Activated naive CD8-positive, alpha-beta T cell treated with anti-CD3 and anti-CD28 coated beads for 36 hours (primary cell): ENCODE measurements at regions not wholly inside any gene's neighbourhood (a gene's known extent, or its start where the extent isn't known, plus 50 kb on each side); places are given as distances from the start of the nearest gene placed in this dataset.
"Not testable (repeated sequence)": the region's sequence is repeated elsewhere in the genome, so short reads cannot be mapped to it uniquely, and the experiment has no call there.

ENCODE experiments used
- DNase-seq: peaks from one replicate; pipeline ENCODE4 v3.0.0; 2021
- H3K27ac Mint-ChIP-seq: one replicate; pipeline ENCODE4 v1.8.0; 2022; ENCODE audit warnings: mild to moderate bottlenecking, moderate library complexity, mixed read lengths
- H3K27me3 Mint-ChIP-seq: one replicate; pipeline ENCODE4 v1.8.0; 2022; ENCODE audit warnings: mild to moderate bottlenecking, mixed read lengths
- H3K36me3 Mint-ChIP-seq: one replicate; pipeline ENCODE4 v1.8.0; 2021; ENCODE audit warnings: mild to moderate bottlenecking, mixed read lengths
- H3K4me1 Mint-ChIP-seq: one replicate; pipeline ENCODE4 v1.8.0; 2021; ENCODE audit warnings: mixed read lengths
- H3K4me3 Mint-ChIP-seq: one replicate; pipeline ENCODE4 v1.8.0; 2022; ENCODE audit warnings: mild to moderate bottlenecking, moderate library complexity, mixed read lengths
- H3K9me3 Mint-ChIP-seq: one replicate; pipeline ENCODE4 v1.8.0; 2022; ENCODE audit warnings: mixed read lengths

DNA sequence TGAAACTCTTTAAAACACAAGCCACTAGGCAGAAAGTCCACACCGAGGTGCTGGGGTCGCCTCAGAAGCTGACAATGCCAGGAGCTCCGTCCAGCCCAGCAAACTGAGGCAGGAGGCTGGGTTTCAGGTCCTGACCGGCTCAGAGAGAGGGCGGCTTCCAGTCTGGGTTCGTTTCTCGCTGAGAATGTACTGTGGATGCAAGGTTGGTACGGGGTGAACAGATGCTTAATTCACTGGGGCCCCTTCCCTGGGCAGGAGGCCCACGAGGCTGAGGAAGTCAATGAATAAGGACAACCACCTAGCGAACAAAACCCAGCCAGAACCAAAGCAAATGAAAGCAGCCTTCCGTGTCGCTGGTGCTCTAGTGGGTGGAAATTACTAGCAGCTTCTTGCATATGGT lies 142.0 kb downstream of the RTP5 start:
- H3K27me3 Mint-ChIP-seq: no peaks in the 10 kb centered on the region
- H3K4me1 Mint-ChIP-seq: peaks cover 10% of the 10 kb centered on the region
- H3K4me3 Mint-ChIP-seq: no peak overlapping the region
- DNase-seq: no peak
- no peaks in the 10 kb centered on the region for H3K9me3 Mint-ChIP-seq
- H3K27ac Mint-ChIP-seq: no peak overlapping the region
- no peaks in the 10 kb centered on the region for H3K36me3 Mint-ChIP-seq

DNA sequence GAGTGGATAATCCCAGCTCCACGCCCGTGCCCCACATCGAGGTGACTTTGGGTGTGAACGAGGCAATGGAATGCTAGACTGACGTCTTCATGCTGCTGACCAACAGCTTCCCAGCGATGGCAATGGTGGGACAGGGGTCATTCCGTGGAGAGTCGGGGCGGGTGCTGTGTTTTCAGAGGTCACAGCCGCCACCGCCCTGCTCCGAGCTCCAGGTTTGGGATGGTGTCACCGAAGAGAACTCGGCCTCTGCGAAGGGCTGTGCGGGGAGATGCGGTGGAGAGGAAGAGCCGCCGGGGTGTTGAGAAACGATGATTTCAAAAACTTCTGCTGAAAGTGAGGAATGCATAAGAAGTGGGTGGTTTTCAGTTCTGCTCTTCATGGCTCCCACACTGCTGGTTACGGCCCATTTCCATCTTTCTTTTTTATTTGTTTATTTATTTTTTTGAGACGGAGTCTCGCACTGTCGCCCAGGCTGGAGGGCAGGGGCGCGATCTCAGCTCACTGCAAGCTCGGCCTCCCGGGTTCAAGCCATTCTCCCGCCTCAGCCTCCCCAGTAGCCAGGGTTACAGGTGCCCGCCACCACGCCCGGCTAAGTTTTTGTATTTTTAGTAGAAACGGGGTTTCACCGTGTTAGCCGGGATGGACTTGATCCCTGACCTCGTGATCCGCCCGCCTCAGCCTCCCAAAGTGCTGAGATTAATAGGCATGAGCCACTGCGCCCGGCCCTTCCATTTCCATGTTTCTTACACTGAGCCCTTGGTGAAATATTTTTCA lies 142.6 kb downstream of the RTP5 start:
- Mint-ChIP-seq H3K4me3 (no peak overlapping the region), H3K36me3 (no peaks in the 10 kb centered on the region), H3K27me3 (no peaks in the 10 kb centered on the region), H3K27ac (no peak overlapping the region), H3K4me1 (peaks cover 10% of the 10 kb centered on the region), H3K9me3 (no peaks in the 10 kb centered on the region)
- no peak for DNase-seq

- no peak for DNase-seq
- no peaks in the 10 kb centered on the region for H3K9me3 Mint-ChIP-seq
- no peak overlapping the region for H3K4me3 Mint-ChIP-seq
- no peaks in the 10 kb centered on the region for H3K27me3 Mint-ChIP-seq
- H3K36me3 Mint-ChIP-seq: no peaks in the 10 kb centered on the region
- no peak overlapping the region for H3K27ac Mint-ChIP-seq
- peaks cover 10% of the 10 kb centered on the region for H3K4me1 Mint-ChIP-seq
These were observed 143.6 kb downstream of the RTP5 start for GRCh38 chr2:242012956-242013764.

DNA sequence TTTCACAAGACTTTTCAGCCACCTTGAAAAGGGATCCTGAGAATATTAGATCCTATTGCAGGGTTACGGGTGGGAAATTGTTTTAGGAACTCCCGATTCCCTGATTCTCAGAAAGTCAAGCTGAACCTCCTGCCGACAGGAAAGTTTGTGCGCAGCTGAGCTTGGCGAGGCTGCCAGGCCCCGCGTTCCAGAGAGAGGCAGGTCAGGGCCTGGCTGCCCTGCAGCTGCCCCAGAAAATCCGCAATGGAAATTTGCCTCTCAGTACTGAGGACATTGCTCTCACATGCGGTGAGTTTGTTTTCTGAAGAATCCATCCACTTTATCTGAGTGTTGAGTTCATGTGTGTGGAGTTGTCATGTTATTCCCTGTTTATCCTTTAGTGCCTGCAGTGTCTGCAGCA lies 144.2 kb downstream of the RTP5 start:
- Mint-ChIP-seq H3K27ac (no peak overlapping the region), H3K9me3 (no peaks in the 10 kb centered on the region), H3K36me3 (no peaks in the 10 kb centered on the region), H3K4me1 (peaks cover 10% of the 10 kb centered on the region), H3K4me3 (no peak overlapping the region), H3K27me3 (no peaks in the 10 kb centered on the region)
- DNase-seq: no peak

- DNase-seq: no peak
- no peak overlapping the region for H3K4me3 Mint-ChIP-seq
- H3K4me1 Mint-ChIP-seq: peaks cover 10% of the 10 kb centered on the region
- H3K36me3 Mint-ChIP-seq: no peaks in the 10 kb centered on the region
- H3K27me3 Mint-ChIP-seq: no peaks in the 10 kb centered on the region
- peaks cover 1% of the 10 kb centered on the region for H3K9me3 Mint-ChIP-seq
- no peak overlapping the region for H3K27ac Mint-ChIP-seq
These were observed 145.9 kb downstream of the RTP5 start for GRCh38 chr2:242015108-242016065.

GRCh38 chr2:242017086-242017485 lies 147.6 kb downstream of the RTP5 start:
- H3K36me3 Mint-ChIP-seq: peaks cover 2% of the 10 kb centered on the region
- peaks cover 5% of the 10 kb centered on the region for H3K9me3 Mint-ChIP-seq
- no peak overlapping the region for H3K4me3 Mint-ChIP-seq
- H3K4me1 Mint-ChIP-seq: no peaks in the 10 kb centered on the region
- no peak for DNase-seq
- no peaks in the 10 kb centered on the region for H3K27me3 Mint-ChIP-seq
- no peak overlapping the region for H3K27ac Mint-ChIP-seq

DNA sequence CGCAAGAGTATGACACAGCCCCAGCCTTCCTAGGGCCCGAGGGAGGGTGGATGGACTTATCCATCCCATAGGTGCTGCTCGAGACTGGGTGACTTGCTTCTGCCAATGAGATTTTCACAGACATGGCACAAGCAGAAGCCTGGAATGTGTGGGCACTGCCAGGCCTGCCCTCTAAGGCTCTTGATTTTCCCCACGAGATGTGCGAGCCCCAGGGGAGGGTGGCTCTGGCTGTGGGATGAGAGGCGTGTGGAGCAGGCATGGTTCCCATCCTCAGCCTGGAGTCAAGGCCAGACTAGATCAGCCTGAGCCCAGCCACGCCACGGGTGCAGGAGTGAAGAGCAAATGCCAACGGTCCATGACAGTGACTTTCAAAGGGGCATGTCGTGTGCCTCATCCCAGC lies 148.9 kb downstream of the RTP5 start:
- not testable (repeated sequence) for H3K4me1 Mint-ChIP-seq, H3K27ac Mint-ChIP-seq, H3K27me3 Mint-ChIP-seq, H3K9me3 Mint-ChIP-seq, H3K36me3 Mint-ChIP-seq, H3K4me3 Mint-ChIP-seq, DNase-seq

DNA sequence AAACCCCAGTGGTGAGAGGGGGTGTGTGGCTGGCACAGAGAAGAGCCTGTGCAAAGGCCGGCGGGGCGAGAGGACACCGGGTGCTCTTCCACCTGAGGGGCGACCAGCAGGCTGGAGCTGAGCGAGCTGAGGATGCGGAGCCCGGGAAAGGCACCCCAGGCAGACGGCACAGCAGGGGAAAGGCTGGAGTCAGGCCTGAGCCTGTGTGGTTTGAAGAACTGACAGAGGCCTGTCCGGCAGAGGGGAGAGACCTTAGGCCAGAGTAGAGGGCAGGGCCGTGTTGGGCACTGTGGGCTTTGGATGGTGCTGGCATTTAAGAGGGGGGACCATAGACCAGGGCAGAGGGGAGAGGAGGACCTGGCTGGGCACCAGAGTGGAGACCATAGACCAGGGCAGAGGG lies 149.8 kb downstream of the RTP5 start:
- H3K4me1 Mint-ChIP-seq: no peaks in the 10 kb centered on the region
- peaks cover 5% of the 10 kb centered on the region for H3K9me3 Mint-ChIP-seq
- no peak for DNase-seq
- peaks cover 2% of the 10 kb centered on the region for H3K36me3 Mint-ChIP-seq
- no peak overlapping the region for H3K27ac Mint-ChIP-seq
- H3K4me3 Mint-ChIP-seq: no peak overlapping the region
- no peaks in the 10 kb centered on the region for H3K27me3 Mint-ChIP-seq

DNA sequence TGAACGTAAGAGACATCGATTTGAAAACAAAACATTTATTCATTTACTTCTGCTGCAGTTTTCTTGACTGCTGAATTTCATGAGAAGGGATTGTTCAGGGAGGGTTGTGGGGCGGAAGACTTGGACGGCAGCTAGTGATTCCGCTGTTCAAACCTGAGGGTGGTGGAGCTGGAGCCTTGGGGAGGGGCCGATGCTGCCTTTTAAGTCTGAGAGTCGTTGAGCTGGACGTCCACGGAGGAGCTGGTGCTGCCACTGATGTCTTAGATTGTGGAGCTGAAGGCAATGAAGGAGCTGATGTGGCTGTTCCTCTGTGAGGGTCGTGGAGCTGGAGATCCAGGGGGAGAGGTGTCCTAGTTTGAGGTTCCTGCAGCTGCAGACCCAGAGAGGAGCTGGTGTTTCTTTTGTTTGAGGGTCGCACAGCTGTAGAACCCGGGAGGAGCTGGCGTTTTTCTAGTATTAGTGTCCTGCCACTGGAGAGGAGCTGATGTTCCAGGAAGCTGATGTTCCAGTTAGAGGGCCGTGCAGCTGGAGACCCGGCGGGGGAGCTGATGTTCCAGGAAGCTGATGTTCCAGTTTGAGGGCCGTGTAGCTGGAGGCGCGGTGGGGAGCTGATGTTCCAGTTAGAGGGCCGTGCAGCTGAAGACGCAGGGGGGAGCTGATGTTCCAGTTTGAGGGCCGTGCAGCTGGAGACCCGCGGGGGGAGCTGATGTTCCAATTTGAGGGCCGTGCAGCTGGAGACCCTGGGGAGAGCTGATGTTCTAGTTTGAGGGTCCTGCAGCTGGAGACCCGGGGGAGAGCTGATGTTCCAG lies 150.9 kb downstream of the RTP5 start:
- DNase-seq: no peak
- H3K4me1 Mint-ChIP-seq: no peaks in the 10 kb centered on the region
- no peak overlapping the region for H3K4me3 Mint-ChIP-seq
- peaks cover 6% of the 10 kb centered on the region for H3K9me3 Mint-ChIP-seq
- H3K27me3 Mint-ChIP-seq: no peaks in the 10 kb centered on the region
- peaks cover 12% of the 10 kb centered on the region for H3K36me3 Mint-ChIP-seq
- H3K27ac Mint-ChIP-seq: no peak overlapping the region

- no peaks in the 10 kb centered on the region for H3K27me3 Mint-ChIP-seq
- H3K36me3 Mint-ChIP-seq: peaks cover 16% of the 10 kb centered on the region
- H3K4me1 Mint-ChIP-seq: no peaks in the 10 kb centered on the region
- DNase-seq: no peak
- H3K9me3 Mint-ChIP-seq: peaks cover 9% of the 10 kb centered on the region
- no peak overlapping the region for H3K27ac Mint-ChIP-seq
- no peak overlapping the region for H3K4me3 Mint-ChIP-seq
These were observed 153.2 kb downstream of the RTP5 start for GRCh38 chr2:242022550-242023290.

GRCh38 chr2:242024751-242025355 lies 155.3 kb downstream of the RTP5 start:
- Mint-ChIP-seq H3K4me1 (peaks cover 9% of the 10 kb centered on the region), H3K9me3 (peaks cover 13% of the 10 kb centered on the region), H3K4me3 (no peak overlapping the region), H3K27ac (no peak overlapping the region), H3K27me3 (no peaks in the 10 kb centered on the region), H3K36me3 (peaks cover 25% of the 10 kb centered on the region)
- no peak for DNase-seq

DNA sequence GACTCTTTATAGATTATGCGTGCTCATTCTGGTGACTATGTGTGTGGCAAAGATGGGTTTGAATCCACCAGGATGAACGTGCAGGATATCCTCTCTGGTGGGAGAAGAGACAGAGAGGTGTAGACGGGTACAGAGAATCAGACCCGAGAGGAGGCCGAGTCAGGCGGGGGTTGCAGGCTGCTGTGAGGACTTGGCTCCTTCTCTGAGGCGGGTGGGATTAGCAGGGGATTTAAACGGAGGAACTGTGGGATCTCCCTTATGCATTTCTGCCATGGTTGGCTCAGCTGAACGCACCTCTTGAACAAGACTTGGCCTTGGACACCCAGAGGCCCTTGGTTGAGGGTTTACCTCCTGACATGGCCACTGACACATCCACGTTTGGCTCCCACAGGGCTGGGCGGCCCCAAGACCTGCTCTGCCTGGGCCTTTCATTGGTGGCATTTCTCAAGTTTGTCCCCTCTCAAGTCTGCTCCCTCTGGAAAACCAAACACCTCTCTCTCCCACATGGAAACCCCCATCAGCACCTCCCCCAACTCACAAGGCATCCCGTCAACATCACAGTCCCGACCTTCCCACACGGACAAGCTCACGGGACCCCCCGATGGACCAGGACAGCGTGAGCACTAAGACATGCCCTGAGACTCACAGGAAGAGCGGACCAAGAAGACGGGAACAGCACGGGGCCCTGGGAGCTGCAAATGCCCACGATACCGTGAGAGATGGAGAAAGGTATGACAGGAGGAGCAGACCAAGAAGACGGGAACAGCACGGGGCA lies 158.3 kb downstream of the RTP5 start:
- Mint-ChIP-seq H3K27me3 (no peaks in the 10 kb centered on the region), H3K9me3 (peaks cover 8% of the 10 kb centered on the region), H3K4me3 (no peak overlapping the region), H3K4me1 (peaks cover 35% of the 10 kb centered on the region), H3K36me3 (peaks cover 23% of the 10 kb centered on the region), H3K27ac (no peak overlapping the region)
- no peak for DNase-seq
